22Rv1 (cell line): ENCODE measurements at regions not wholly inside any gene's neighbourhood (a gene's known extent, or its start where the extent isn't known, plus 50 kb on each side); places are given as distances from the start of the nearest gene placed in this dataset.
A peak's percentile ranks its signal among the peaks of the same experiment; 100 is the strongest.

Experiments used
- H3K27ac ChIP-seq: fragments of 450-650 bp; 2 replicates; pipeline ENCODE4 v1.5.1; 2017
- ZFX ChIP-seq: fragments of 450-650 bp; IDR thresholded peaks from 2 replicates; pipeline ENCODE4 v1.6.1; 2017; ENCODE audit warnings: antibody characterized with exemption, borderline replicate concordance
- TF ChIP-seq, protein P1 (sequence below): fragments of 450-650 bp; IDR thresholded peaks from 2 replicates; pipeline ENCODE4 v1.5.1; 2017; ENCODE audit warnings: mild to moderate bottlenecking

- H3K27ac ChIP-seq, result no peak overlapping the region
- no peak for TF ChIP-seq ZFX
- TF ChIP-seq, protein P1, sequence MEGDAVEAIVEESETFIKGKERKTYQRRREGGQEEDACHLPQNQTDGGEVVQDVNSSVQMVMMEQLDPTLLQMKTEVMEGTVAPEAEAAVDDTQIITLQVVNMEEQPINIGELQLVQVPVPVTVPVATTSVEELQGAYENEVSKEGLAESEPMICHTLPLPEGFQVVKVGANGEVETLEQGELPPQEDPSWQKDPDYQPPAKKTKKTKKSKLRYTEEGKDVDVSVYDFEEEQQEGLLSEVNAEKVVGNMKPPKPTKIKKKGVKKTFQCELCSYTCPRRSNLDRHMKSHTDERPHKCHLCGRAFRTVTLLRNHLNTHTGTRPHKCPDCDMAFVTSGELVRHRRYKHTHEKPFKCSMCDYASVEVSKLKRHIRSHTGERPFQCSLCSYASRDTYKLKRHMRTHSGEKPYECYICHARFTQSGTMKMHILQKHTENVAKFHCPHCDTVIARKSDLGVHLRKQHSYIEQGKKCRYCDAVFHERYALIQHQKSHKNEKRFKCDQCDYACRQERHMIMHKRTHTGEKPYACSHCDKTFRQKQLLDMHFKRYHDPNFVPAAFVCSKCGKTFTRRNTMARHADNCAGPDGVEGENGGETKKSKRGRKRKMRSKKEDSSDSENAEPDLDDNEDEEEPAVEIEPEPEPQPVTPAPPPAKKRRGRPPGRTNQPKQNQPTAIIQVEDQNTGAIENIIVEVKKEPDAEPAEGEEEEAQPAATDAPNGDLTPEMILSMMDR, result peak; percentile 88
Observed at GRCh38 chr4:104860238-104861123, 286.2 kb upstream of the TET2 start.

GRCh38 chr4:104866809-104867208 is 279.9 kb upstream of the TET2 start:
- H3K27ac ChIP-seq, result no peak overlapping the region
- TF ChIP-seq, protein P1, result no peak
- TF ChIP-seq ZFX, result no peak

DNA sequence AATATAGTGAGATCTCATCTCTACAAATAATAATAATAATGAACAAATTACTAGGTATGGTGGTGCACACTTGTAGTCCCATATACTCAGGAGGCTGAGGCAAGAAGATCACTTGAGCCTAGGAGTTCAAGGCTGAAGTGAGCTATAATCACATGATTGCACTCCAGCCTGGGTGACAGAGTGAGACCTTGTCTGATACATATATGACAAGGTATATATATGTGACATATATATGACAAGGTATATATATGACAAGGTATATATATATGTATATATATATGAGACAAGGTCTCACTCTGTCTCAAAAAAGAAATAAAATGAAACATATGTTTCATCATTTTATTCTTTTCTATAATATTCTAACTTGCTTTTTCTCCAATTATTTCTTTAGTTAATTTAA is 278.1 kb upstream of the TET2 start:
- TF ChIP-seq, protein P1, result no peak
- no peak for TF ChIP-seq ZFX
- H3K27ac ChIP-seq, result no peak overlapping the region

- H3K27ac ChIP-seq, result no peak overlapping the region
- TF ChIP-seq, protein P1, result no peak
- TF ChIP-seq ZFX, result no peak
Observed at GRCh38 chr4:104868958-104869357, 277.7 kb upstream of the TET2 start.

GRCh38 chr4:104869831-104870230 is 276.8 kb upstream of the TET2 start:
- no peak for TF ChIP-seq ZFX
- TF ChIP-seq, protein P1, result no peak
- H3K27ac ChIP-seq, result no peak overlapping the region

- H3K27ac ChIP-seq, result no peak overlapping the region
- no peak for TF ChIP-seq ZFX
- TF ChIP-seq, protein P1, result no peak
Observed at GRCh38 chr4:104870495-104871233, 276.0 kb upstream of the TET2 start.

GRCh38 chr4:104878936-104879335 is 267.7 kb upstream of the TET2 start:
- TF ChIP-seq ZFX, result no peak
- TF ChIP-seq, protein P1, result no peak
- no peak overlapping the region for H3K27ac ChIP-seq
